ENCODE measurements at regions not wholly inside any gene's neighbourhood (a gene's known extent, or its start where the extent isn't known, plus 50 kb on each side); places are given as distances from the start of the nearest gene placed in this dataset.

- BruUV-seq (replicated peaks), result no TSS peak
Observed at GRCh38 chr9:99506747-99507348, 284.8 kb downstream of the SEC61B start.

GRCh38 chr9:99509065-99509745 lies 287.1 kb downstream of the SEC61B start:
- no peaks in the 10 kb centered on the region for H3K4me1 ChIP-seq (ENCODE audit: insufficient read depth, low read length, poor library complexity, severe bottlenecking)
- intact Hi-C loops (cut with micrococcal nuclease; ENCODE audit: unreplicated experiment), result no loop called here
- no peaks in the 10 kb centered on the region for H3K36me3 ChIP-seq (ENCODE audit: insufficient read depth, low read length, poor library complexity, severe bottlenecking)
- no TSS peak for BruUV-seq (replicated peaks)
- H3K27ac ChIP-seq (ENCODE audit: low read depth, low read length, poor library complexity, severe bottlenecking), result no peak overlapping the region
- CTCF ChIA-PET, result no interaction called here
- TF ChIP-seq, protein P1, sequence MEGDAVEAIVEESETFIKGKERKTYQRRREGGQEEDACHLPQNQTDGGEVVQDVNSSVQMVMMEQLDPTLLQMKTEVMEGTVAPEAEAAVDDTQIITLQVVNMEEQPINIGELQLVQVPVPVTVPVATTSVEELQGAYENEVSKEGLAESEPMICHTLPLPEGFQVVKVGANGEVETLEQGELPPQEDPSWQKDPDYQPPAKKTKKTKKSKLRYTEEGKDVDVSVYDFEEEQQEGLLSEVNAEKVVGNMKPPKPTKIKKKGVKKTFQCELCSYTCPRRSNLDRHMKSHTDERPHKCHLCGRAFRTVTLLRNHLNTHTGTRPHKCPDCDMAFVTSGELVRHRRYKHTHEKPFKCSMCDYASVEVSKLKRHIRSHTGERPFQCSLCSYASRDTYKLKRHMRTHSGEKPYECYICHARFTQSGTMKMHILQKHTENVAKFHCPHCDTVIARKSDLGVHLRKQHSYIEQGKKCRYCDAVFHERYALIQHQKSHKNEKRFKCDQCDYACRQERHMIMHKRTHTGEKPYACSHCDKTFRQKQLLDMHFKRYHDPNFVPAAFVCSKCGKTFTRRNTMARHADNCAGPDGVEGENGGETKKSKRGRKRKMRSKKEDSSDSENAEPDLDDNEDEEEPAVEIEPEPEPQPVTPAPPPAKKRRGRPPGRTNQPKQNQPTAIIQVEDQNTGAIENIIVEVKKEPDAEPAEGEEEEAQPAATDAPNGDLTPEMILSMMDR (conservative IDR thresholded peaks at IDR 0.05; ENCODE audit: low read depth, low read length), result no peak
- TF ChIP-seq EZH2 (IDR thresholded peaks at IDR 0.05; ENCODE audit: borderline replicate concordance, low read depth, low read length, poor library complexity, severe bottlenecking), result no peak
- no peaks in the 10 kb centered on the region for H3K27me3 ChIP-seq (replicated peaks; ENCODE audit: insufficient read depth, low read depth, low read length, poor library complexity)
- H3K9me3 ChIP-seq (ENCODE audit: low read depth, low read length, poor library complexity, severe bottlenecking), result no peaks in the 10 kb centered on the region
- no peak for DNase-seq (ENCODE audit: low spot score)
- POLR2A ChIA-PET (ENCODE audit: low non-redundant PET), result no interaction called here
- H3K4me3 ChIP-seq (ENCODE audit: low read depth, low read length, poor library complexity, severe bottlenecking), result no peak overlapping the region

More at GRCh38 chr9:99506747-99507348, 284.8 kb downstream of the SEC61B start:
- H3K27ac ChIP-seq (ENCODE audit: low read depth, low read length, poor library complexity, severe bottlenecking), result no peak overlapping the region
- H3K9me3 ChIP-seq (ENCODE audit: low read depth, low read length, poor library complexity, severe bottlenecking), result no peaks in the 10 kb centered on the region
- no peak for DNase-seq (ENCODE audit: low spot score)
- no peaks in the 10 kb centered on the region for H3K27me3 ChIP-seq (replicated peaks; ENCODE audit: insufficient read depth, low read depth, low read length, poor library complexity)
- intact Hi-C loops (cut with micrococcal nuclease; ENCODE audit: unreplicated experiment), result no loop called here
- no peak for TF ChIP-seq EZH2 (IDR thresholded peaks at IDR 0.05; ENCODE audit: borderline replicate concordance, low read depth, low read length, poor library complexity, severe bottlenecking)
- TF ChIP-seq, protein P1 (conservative IDR thresholded peaks at IDR 0.05; ENCODE audit: low read depth, low read length), result no peak
- H3K36me3 ChIP-seq (ENCODE audit: insufficient read depth, low read length, poor library complexity, severe bottlenecking), result no peaks in the 10 kb centered on the region
- CTCF ChIA-PET, result no interaction called here
- no peaks in the 10 kb centered on the region for H3K4me1 ChIP-seq (ENCODE audit: insufficient read depth, low read length, poor library complexity, severe bottlenecking)
- no peak overlapping the region for H3K4me3 ChIP-seq (ENCODE audit: low read depth, low read length, poor library complexity, severe bottlenecking)
- POLR2A ChIA-PET (ENCODE audit: low non-redundant PET), result no interaction called here

DNA sequence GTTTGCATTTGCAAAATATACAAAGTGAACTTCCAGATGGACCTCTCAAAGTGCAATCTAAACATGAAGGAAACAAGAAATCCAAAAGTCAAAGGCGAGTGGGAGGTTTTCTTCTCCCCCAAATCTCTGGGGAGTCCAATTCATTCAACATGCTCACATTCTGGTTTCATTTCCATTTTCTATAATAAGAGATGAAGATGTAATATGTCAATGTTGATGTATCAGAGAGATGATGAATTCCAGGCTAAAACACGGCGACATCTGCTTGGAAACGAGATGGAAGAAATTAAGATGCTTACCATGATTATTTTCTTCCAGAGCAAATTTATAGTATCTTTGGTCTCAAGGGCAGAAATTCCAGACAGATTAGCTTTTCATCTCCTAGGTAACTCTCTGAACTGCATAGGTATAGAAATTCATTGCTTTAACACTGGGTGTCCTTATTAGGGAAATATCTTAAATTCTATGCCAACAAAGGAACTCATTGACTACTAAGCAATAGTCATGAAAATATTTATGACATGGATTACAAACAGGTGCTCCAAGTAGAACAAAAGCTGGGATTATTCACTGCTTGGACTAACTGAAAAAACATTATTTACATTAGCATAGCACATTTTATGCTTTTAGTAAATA lies 287.9 kb downstream of the SEC61B start:
- no peak overlapping the region for H3K4me3 ChIP-seq (ENCODE audit: low read depth, low read length, poor library complexity, severe bottlenecking)
- no peaks in the 10 kb centered on the region for H3K9me3 ChIP-seq (ENCODE audit: low read depth, low read length, poor library complexity, severe bottlenecking)
- POLR2A ChIA-PET (ENCODE audit: low non-redundant PET), result no interaction called here
- no peaks in the 10 kb centered on the region for H3K27me3 ChIP-seq (replicated peaks; ENCODE audit: insufficient read depth, low read depth, low read length, poor library complexity)
- intact Hi-C loops (cut with micrococcal nuclease; ENCODE audit: unreplicated experiment), result no loop called here
- DNase-seq (ENCODE audit: low spot score), result no peak
- H3K4me1 ChIP-seq (ENCODE audit: insufficient read depth, low read length, poor library complexity, severe bottlenecking), result no peaks in the 10 kb centered on the region
- H3K27ac ChIP-seq (ENCODE audit: low read depth, low read length, poor library complexity, severe bottlenecking), result no peak overlapping the region
- CTCF ChIA-PET, result no interaction called here
- TF ChIP-seq EZH2 (IDR thresholded peaks at IDR 0.05; ENCODE audit: borderline replicate concordance, low read depth, low read length, poor library complexity, severe bottlenecking), result no peak
- H3K36me3 ChIP-seq (ENCODE audit: insufficient read depth, low read length, poor library complexity, severe bottlenecking), result no peaks in the 10 kb centered on the region
- no TSS peak for BruUV-seq (replicated peaks)

Measured in A673 (cell line).